ENCODE measurements at regions not wholly inside any gene's neighbourhood (a gene's known extent, or its start where the extent isn't known, plus 50 kb on each side); places are given as distances from the start of the nearest gene placed in this dataset.
A peak's percentile ranks its signal among the peaks of the same experiment; 100 is the strongest.

DNA sequence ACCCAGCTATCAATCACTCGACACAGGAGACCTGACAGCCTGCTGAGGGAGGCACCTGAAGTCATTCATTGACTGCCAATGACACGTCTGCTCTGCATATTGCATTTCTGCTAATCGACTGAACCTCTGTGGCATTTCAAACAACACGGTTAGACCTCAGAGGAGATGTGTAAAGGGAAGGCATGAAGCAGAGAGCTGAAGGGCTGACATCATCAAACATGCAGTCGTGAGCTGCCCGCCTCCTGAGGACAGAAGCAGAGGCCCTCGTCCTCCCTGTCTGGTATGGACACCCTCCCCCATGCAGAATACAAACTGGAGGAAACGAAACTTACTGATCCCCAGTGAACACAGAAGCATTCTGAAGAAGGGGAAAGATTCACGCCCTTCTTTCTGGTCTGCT is 462.6 kb upstream of the MGMT start:
- Histone ChIP-seq H3K27ac (no peak overlapping the region), H3K4me3 (no peak overlapping the region), H2AFZ (replicated peaks) (no peak overlapping the region), H3K9ac (no peak overlapping the region), H3F3A (ENCODE audit: low read depth) (no peaks in the 10 kb centered on the region), H4K20me1 (ENCODE audit: low read depth) (no peaks in the 10 kb centered on the region), H3K9me3 (ENCODE audit: low read depth) (no peaks in the 10 kb centered on the region), H3K27me3 (no peaks in the 10 kb centered on the region), H3K36me3 (no peaks in the 10 kb centered on the region), H3K79me2 (ENCODE audit: low read depth) (no peaks in the 10 kb centered on the region), H3K4me1 (peaks cover 4% of the 10 kb centered on the region), H3K4me2 (no peak overlapping the region)
- H3K27ac Mint-ChIP-seq, result no peak overlapping the region
- no peak overlapping the region for H3K4me3 Mint-ChIP-seq
- H3K4me1 Mint-ChIP-seq, result peaks cover 3% of the 10 kb centered on the region
- DNase-seq (ENCODE audit: low spot score), result no peak
- peaks cover 6% of the 10 kb centered on the region for H3K27me3 Mint-ChIP-seq (ENCODE audit: insufficient read depth, low read depth)
- H3K36me3 Mint-ChIP-seq, result no peaks in the 10 kb centered on the region
- peaks cover 7% of the 10 kb centered on the region for H3K9me3 Mint-ChIP-seq
- TF ChIP-seq, protein P1, sequence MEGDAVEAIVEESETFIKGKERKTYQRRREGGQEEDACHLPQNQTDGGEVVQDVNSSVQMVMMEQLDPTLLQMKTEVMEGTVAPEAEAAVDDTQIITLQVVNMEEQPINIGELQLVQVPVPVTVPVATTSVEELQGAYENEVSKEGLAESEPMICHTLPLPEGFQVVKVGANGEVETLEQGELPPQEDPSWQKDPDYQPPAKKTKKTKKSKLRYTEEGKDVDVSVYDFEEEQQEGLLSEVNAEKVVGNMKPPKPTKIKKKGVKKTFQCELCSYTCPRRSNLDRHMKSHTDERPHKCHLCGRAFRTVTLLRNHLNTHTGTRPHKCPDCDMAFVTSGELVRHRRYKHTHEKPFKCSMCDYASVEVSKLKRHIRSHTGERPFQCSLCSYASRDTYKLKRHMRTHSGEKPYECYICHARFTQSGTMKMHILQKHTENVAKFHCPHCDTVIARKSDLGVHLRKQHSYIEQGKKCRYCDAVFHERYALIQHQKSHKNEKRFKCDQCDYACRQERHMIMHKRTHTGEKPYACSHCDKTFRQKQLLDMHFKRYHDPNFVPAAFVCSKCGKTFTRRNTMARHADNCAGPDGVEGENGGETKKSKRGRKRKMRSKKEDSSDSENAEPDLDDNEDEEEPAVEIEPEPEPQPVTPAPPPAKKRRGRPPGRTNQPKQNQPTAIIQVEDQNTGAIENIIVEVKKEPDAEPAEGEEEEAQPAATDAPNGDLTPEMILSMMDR (IDR thresholded peaks at IDR 0.05), result no peak
- TF ChIP-seq EZH2 (IDR thresholded peaks at IDR 0.05) (no peak), EZH2phosphoT487 (IDR thresholded peaks at IDR 0.05) (no peak)

DNA sequence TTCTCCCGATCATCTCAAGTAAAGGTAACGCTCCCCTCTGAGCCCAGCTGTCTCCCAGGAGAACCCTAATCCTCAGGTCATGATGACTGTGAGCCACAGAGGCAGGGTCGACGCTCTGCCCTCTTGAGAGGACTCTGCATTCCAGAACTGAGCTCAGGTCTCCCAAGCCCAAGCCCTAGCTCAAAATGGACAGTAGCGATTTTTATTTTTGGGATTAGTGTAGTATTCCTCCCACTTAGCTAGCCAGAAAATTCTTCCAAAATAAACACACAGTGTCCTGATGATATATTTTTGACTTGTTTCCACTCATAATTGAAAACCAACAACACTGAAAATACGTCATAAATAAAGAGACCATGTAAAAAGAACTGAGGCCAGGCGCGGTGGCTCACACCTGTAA is 462.0 kb upstream of the MGMT start:
- Mint-ChIP-seq H3K27me3 (ENCODE audit: insufficient read depth, low read depth) (peaks cover 6% of the 10 kb centered on the region), H3K36me3 (no peaks in the 10 kb centered on the region), H3K9me3 (peaks cover 9% of the 10 kb centered on the region), H3K4me3 (peak overlapping the region; percentile 35), H3K4me1 (peaks cover 3% of the 10 kb centered on the region), H3K27ac (no peak overlapping the region)
- TF ChIP-seq EZH2 (IDR thresholded peaks at IDR 0.05), result no peak
- TF ChIP-seq, protein P1 (IDR thresholded peaks at IDR 0.05), result no peak
- TF ChIP-seq EZH2phosphoT487 (IDR thresholded peaks at IDR 0.05), result no peak
- Histone ChIP-seq H3K27me3 (no peaks in the 10 kb centered on the region), H3K9ac (no peak overlapping the region), H3F3A (ENCODE audit: low read depth) (no peaks in the 10 kb centered on the region), H4K20me1 (ENCODE audit: low read depth) (no peaks in the 10 kb centered on the region), H3K27ac (no peak overlapping the region), H3K9me3 (ENCODE audit: low read depth) (no peaks in the 10 kb centered on the region), H3K4me1 (peaks cover 4% of the 10 kb centered on the region), H3K79me2 (ENCODE audit: low read depth) (no peaks in the 10 kb centered on the region), H3K36me3 (no peaks in the 10 kb centered on the region), H2AFZ (replicated peaks) (no peak overlapping the region), H3K4me2 (no peak overlapping the region), H3K4me3 (no peak overlapping the region)
- DNase-seq (ENCODE audit: low spot score), result no peak

DNA sequence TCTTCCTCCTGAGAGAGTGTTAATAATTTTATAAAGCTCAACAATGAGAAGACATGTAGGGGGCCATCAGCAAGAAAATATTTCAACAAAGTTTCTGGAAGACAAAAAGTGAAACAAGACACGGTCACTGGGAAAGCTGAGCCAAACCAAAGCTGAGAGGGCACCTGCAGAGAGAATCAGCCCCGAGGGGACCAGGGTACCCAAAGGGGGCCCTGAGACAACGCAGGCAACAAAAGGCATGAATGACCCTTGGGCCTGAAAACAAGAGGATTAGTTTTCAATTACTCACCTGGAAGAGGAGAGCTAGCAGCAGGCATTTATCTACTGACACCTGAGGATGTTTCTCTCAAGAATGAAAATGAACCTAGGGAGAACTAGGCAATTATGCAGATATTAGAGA is 461.2 kb upstream of the MGMT start:
- Histone ChIP-seq H3K4me3 (no peak overlapping the region), H3K36me3 (no peaks in the 10 kb centered on the region), H3F3A (ENCODE audit: low read depth) (no peaks in the 10 kb centered on the region), H4K20me1 (ENCODE audit: low read depth) (no peaks in the 10 kb centered on the region), H3K4me2 (no peak overlapping the region), H3K4me1 (peaks cover 4% of the 10 kb centered on the region), H3K27me3 (no peaks in the 10 kb centered on the region), H3K9me3 (ENCODE audit: low read depth) (no peaks in the 10 kb centered on the region), H3K79me2 (ENCODE audit: low read depth) (no peaks in the 10 kb centered on the region), H3K27ac (no peak overlapping the region), H3K9ac (no peak overlapping the region), H2AFZ (replicated peaks) (no peak overlapping the region)
- no peak overlapping the region for H3K4me3 Mint-ChIP-seq
- peaks cover 3% of the 10 kb centered on the region for H3K4me1 Mint-ChIP-seq
- H3K9me3 Mint-ChIP-seq, result peaks cover 9% of the 10 kb centered on the region
- TF ChIP-seq EZH2phosphoT487 (IDR thresholded peaks at IDR 0.05), result no peak
- TF ChIP-seq EZH2 (IDR thresholded peaks at IDR 0.05), result no peak
- TF ChIP-seq, protein P1 (IDR thresholded peaks at IDR 0.05), result no peak
- no peak for DNase-seq (ENCODE audit: low spot score)
- no peak overlapping the region for H3K27ac Mint-ChIP-seq
- H3K27me3 Mint-ChIP-seq (ENCODE audit: insufficient read depth, low read depth), result peaks cover 6% of the 10 kb centered on the region
- H3K36me3 Mint-ChIP-seq, result no peaks in the 10 kb centered on the region
